ENCODE measurements at regions not wholly inside any gene's neighbourhood (a gene's known extent, or its start where the extent isn't known, plus 50 kb on each side); places are given as distances from the start of the nearest gene placed in this dataset.

DNA sequence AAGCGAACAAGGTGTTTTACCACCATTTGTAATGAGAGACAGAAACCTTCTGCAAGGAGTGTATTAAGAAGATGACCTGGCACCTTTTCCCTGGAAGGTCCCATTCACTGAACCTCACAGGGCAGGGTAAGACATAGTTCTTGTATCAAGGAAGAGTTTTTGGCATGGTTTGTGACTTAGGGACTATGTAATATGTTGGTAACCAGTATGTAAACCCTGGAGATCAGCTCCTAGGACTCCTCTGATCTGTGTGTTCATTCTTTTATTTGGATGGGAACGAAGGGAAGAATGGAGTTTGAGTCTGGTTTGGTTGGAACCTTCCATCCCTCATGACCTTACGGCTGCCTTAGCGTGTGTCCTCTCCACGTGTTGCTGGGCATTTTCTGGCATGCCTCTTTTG lies 175.4 kb downstream of the CAND1 start:
- TF ChIP-seq STAG1 (CRISPR knock-in tag; IDR thresholded peaks at IDR 0.05; ENCODE audit: borderline replicate concordance): no peak
- no peak for TF ChIP-seq THRA (IDR thresholded peaks at IDR 0.05)
- no peak for TF ChIP-seq TAF1 (IDR thresholded peaks at IDR 0.05; ENCODE audit: control insufficient read depth, extremely low read depth, insufficient read depth, low read length, severe bottlenecking)
- TF ChIP-seq, protein P1, sequence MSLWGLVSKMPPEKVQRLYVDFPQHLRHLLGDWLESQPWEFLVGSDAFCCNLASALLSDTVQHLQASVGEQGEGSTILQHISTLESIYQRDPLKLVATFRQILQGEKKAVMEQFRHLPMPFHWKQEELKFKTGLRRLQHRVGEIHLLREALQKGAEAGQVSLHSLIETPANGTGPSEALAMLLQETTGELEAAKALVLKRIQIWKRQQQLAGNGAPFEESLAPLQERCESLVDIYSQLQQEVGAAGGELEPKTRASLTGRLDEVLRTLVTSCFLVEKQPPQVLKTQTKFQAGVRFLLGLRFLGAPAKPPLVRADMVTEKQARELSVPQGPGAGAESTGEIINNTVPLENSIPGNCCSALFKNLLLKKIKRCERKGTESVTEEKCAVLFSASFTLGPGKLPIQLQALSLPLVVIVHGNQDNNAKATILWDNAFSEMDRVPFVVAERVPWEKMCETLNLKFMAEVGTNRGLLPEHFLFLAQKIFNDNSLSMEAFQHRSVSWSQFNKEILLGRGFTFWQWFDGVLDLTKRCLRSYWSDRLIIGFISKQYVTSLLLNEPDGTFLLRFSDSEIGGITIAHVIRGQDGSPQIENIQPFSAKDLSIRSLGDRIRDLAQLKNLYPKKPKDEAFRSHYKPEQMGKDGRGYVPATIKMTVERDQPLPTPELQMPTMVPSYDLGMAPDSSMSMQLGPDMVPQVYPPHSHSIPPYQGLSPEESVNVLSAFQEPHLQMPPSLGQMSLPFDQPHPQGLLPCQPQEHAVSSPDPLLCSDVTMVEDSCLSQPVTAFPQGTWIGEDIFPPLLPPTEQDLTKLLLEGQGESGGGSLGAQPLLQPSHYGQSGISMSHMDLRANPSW (CRISPR knock-in tag; IDR thresholded peaks at IDR 0.05): no peak
- TF ChIP-seq HDAC2 (IDR thresholded peaks at IDR 0.05): no peak
- TF ChIP-seq, protein P2, sequence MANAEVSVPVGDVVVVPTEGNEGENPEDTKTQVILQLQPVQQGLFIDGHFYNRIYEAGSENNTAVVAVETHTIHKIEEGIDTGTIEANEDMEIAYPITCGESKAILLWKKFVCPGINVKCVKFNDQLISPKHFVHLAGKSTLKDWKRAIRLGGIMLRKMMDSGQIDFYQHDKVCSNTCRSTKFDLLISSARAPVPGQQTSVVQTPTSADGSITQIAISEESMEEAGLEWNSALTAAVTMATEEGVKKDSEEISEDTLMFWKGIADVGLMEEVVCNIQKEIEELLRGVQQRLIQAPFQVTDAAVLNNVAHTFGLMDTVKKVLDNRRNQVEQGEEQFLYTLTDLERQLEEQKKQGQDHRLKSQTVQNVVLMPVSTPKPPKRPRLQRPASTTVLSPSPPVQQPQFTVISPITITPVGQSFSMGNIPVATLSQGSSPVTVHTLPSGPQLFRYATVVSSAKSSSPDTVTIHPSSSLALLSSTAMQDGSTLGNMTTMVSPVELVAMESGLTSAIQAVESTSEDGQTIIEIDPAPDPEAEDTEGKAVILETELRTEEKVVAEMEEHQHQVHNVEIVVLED (CRISPR knock-in tag; IDR thresholded peaks at IDR 0.05): no peak
- TF ChIP-seq CTCF (IDR thresholded peaks at IDR 0.05 in 2 of 3, conservative IDR thresholded peaks at IDR 0.05 in 1 of 3; ENCODE audit: insufficient read depth in 2 of 3, low read depth in 1 of 3, low read length in 3 of 3): no peak
- no peak for TF ChIP-seq POLR2A (conservative IDR thresholded peaks at IDR 0.05)
- TF ChIP-seq CHAMP1 (IDR thresholded peaks at IDR 0.05): no peak
- TF ChIP-seq, protein P3, sequence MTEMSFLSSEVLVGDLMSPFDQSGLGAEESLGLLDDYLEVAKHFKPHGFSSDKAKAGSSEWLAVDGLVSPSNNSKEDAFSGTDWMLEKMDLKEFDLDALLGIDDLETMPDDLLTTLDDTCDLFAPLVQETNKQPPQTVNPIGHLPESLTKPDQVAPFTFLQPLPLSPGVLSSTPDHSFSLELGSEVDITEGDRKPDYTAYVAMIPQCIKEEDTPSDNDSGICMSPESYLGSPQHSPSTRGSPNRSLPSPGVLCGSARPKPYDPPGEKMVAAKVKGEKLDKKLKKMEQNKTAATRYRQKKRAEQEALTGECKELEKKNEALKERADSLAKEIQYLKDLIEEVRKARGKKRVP (CRISPR knock-in tag; IDR thresholded peaks at IDR 0.05): no peak

Measured in K562 (cell line).